ENCODE measurements at regions not wholly inside any gene's neighbourhood (a gene's known extent, or its start where the extent isn't known, plus 50 kb on each side); places are given as distances from the start of the nearest gene placed in this dataset.

GRCh38 chr5:107017616-107018015 is 653.1 kb downstream of the EFNA5 start:
- TF ChIP-seq REST (IDR thresholded peaks at IDR 0.05; ENCODE audit: insufficient read depth in 1 of 2, low read depth in 2 of 2, low read length in 2 of 2) = no peak
- TF ChIP-seq POLR2AphosphoS5 (IDR thresholded peaks at IDR 0.05; ENCODE audit: low read depth, low read length) = no peak

Data from PFSK-1 (cell line).